DND-41 (cell line): ENCODE measurements at regions not wholly inside any gene's neighbourhood (a gene's known extent, or its start where the extent isn't known, plus 50 kb on each side); places are given as distances from the start of the nearest gene placed in this dataset.

ENCODE experiments used
- ATAC-seq: fragments of 200-7000 bp; cut with Tn5 transposase; 3 replicates; pipeline ENCODE4 v1.9.1; 2021; ENCODE audit warnings: low read depth; ENCODE audit not compliant: insufficient read depth
- DNase-seq: peaks from one replicate; pipeline ENCODE4 v3.0.0-alpha.2; 2020
- H2AFZ ChIP-seq: 2 replicates; pipeline ENCODE4 v1.6.0; 2012; ENCODE audit warnings: low read depth, low read length
- H3K27ac ChIP-seq: 2 replicates; pipeline ENCODE4 v1.5.1; 2012; ENCODE audit warnings: low read length, inconsistent platforms
- H3K27me3 ChIP-seq: fragments of 200-600 bp; sonication (generic); 2 replicates; pipeline ENCODE4 v1.6.0; 2012; ENCODE audit warnings: low read length, mild to moderate bottlenecking, inconsistent platforms; ENCODE audit not compliant: insufficient read depth, poor library complexity
- H3K36me3 ChIP-seq: 2 replicates; pipeline ENCODE4 v1.5.1; 2012; ENCODE audit warnings: low read length, inconsistent platforms; ENCODE audit not compliant: insufficient read depth
- H3K4me1 ChIP-seq: 2 replicates; pipeline ENCODE4 v1.5.1; 2012; ENCODE audit warnings: mild to moderate bottlenecking, low read length; ENCODE audit not compliant: insufficient read depth
- H3K4me2 ChIP-seq: 2 replicates; pipeline ENCODE4 v1.6.0; 2012; ENCODE audit warnings: mild to moderate bottlenecking, moderate library complexity, low read length, inconsistent platforms; ENCODE audit not compliant: insufficient read depth
- H3K4me3 ChIP-seq, 2 experiments: fragments of 200-600 bp in 1 of 2; shearing (Covaris generic) in 1 of 2; 2 replicates each; pipeline ENCODE4 v1.5.1; 2012 to 2016; ENCODE audit warnings: inconsistent platforms in 2 of 2, low read length in 2 of 2, mild to moderate bottlenecking in 2 of 2, low read depth in 1 of 2, moderate library complexity in 1 of 2
- H3K79me2 ChIP-seq: 2 replicates; pipeline ENCODE4 v1.6.0; 2012; ENCODE audit warnings: low read length, inconsistent platforms; ENCODE audit not compliant: insufficient read depth
- H3K9ac ChIP-seq: 2 replicates; pipeline ENCODE4 v1.6.0; 2012; ENCODE audit warnings: low read depth, mild to moderate bottlenecking, inconsistent platforms, low read length, moderate library complexity
- H3K9me3 ChIP-seq: 2 replicates; pipeline ENCODE4 v1.5.1; 2012; ENCODE audit warnings: low read length, moderate library complexity, mild to moderate bottlenecking, inconsistent platforms; ENCODE audit not compliant: insufficient read depth, severe bottlenecking
- H4K20me1 ChIP-seq: 2 replicates; pipeline ENCODE4 v1.6.0; 2012; ENCODE audit warnings: low read length; ENCODE audit not compliant: insufficient read depth
- EZH2 ChIP-seq: IDR thresholded peaks from 3 replicates; pipeline ENCODE4 v1.6.1; 2012; ENCODE audit warnings: borderline replicate concordance, low read depth, mild to moderate bottlenecking, moderate library complexity, low read length, inconsistent platforms; ENCODE audit not compliant: severe bottlenecking
- TF ChIP-seq, protein P1 (sequence below): IDR thresholded peaks from 2 replicates; pipeline ENCODE4 v1.5.1; 2012; ENCODE audit warnings: borderline replicate concordance, low read length, moderate library complexity, mild to moderate bottlenecking; ENCODE audit not compliant: poor library complexity, severe bottlenecking; ENCODE audit errors: extremely low read depth

- no peak overlapping the region for H2AFZ ChIP-seq
- no peak overlapping the region for H3K4me3 ChIP-seq
- H3K36me3 ChIP-seq = no peaks in the 10 kb centered on the region
- H3K27me3 ChIP-seq = no peaks in the 10 kb centered on the region
- H4K20me1 ChIP-seq = no peaks in the 10 kb centered on the region
- H3K27ac ChIP-seq = no peak overlapping the region
- H3K4me2 ChIP-seq = no peak overlapping the region
- H3K9me3 ChIP-seq = no peaks in the 10 kb centered on the region
- H3K9ac ChIP-seq = no peak overlapping the region
- ATAC-seq (no peak), DNase-seq (no peak)
- no peak for TF ChIP-seq EZH2
- TF ChIP-seq, protein P1, sequence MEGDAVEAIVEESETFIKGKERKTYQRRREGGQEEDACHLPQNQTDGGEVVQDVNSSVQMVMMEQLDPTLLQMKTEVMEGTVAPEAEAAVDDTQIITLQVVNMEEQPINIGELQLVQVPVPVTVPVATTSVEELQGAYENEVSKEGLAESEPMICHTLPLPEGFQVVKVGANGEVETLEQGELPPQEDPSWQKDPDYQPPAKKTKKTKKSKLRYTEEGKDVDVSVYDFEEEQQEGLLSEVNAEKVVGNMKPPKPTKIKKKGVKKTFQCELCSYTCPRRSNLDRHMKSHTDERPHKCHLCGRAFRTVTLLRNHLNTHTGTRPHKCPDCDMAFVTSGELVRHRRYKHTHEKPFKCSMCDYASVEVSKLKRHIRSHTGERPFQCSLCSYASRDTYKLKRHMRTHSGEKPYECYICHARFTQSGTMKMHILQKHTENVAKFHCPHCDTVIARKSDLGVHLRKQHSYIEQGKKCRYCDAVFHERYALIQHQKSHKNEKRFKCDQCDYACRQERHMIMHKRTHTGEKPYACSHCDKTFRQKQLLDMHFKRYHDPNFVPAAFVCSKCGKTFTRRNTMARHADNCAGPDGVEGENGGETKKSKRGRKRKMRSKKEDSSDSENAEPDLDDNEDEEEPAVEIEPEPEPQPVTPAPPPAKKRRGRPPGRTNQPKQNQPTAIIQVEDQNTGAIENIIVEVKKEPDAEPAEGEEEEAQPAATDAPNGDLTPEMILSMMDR = no peak
- no peaks in the 10 kb centered on the region for H3K4me1 ChIP-seq
- no peaks in the 10 kb centered on the region for H3K79me2 ChIP-seq
Measured at GRCh38 chr6:145529582-145529981, 205.7 kb downstream of the EPM2A start.

GRCh38 chr6:145530454-145530853, 204.9 kb downstream of the EPM2A start:
- ATAC-seq = no peak
- H3K9me3 ChIP-seq = no peaks in the 10 kb centered on the region
- H3K4me1 ChIP-seq = no peaks in the 10 kb centered on the region
- H2AFZ ChIP-seq = no peak overlapping the region
- H3K4me2 ChIP-seq = no peak overlapping the region
- H4K20me1 ChIP-seq = no peaks in the 10 kb centered on the region
- no peaks in the 10 kb centered on the region for H3K36me3 ChIP-seq
- no peak overlapping the region for H3K9ac ChIP-seq
- H3K27ac ChIP-seq = no peak overlapping the region
- H3K79me2 ChIP-seq = no peaks in the 10 kb centered on the region
- H3K4me3 ChIP-seq = no peak overlapping the region
- no peaks in the 10 kb centered on the region for H3K27me3 ChIP-seq
- no peak for TF ChIP-seq EZH2
- TF ChIP-seq, protein P1 = no peak
- no peak for DNase-seq

GRCh38 chr6:145531032-145531431, 204.3 kb downstream of the EPM2A start:
- no peak for DNase-seq
- Histone ChIP-seq H3K4me3 (no peak overlapping the region), H2AFZ (no peak overlapping the region)

More at GRCh38 chr6:145531032-145531431, 204.3 kb downstream of the EPM2A start:
- Histone ChIP-seq H3K36me3 (no peaks in the 10 kb centered on the region), H3K27me3 (no peaks in the 10 kb centered on the region), H3K9me3 (no peaks in the 10 kb centered on the region), H3K4me2 (no peak overlapping the region), H4K20me1 (no peaks in the 10 kb centered on the region), H3K27ac (no peak overlapping the region), H3K9ac (no peak overlapping the region), H3K4me1 (no peaks in the 10 kb centered on the region), H3K79me2 (no peaks in the 10 kb centered on the region)
- TF ChIP-seq, protein P1 = no peak
- no peak for TF ChIP-seq EZH2
- ATAC-seq = no peak
